Activated CD8-positive, alpha-beta memory T cell treated with anti-CD3 and anti-CD28 coated beads, Interleukin-2, amount 50 U/mL, for 24 hours (primary cell): ENCODE measurements at regions not wholly inside any gene's neighbourhood (a gene's known extent, or its start where the extent isn't known, plus 50 kb on each side); places are given as distances from the start of the nearest gene placed in this dataset.
"Not testable (repeated sequence)": the region's sequence is repeated elsewhere in the genome, so short reads cannot be mapped to it uniquely, and the experiment has no call there.

Experiments used
- DNase-seq: peaks from one replicate; pipeline ENCODE4 v3.0.0-alpha.2; 2020; ENCODE audit errors: extremely low read depth

DNA sequence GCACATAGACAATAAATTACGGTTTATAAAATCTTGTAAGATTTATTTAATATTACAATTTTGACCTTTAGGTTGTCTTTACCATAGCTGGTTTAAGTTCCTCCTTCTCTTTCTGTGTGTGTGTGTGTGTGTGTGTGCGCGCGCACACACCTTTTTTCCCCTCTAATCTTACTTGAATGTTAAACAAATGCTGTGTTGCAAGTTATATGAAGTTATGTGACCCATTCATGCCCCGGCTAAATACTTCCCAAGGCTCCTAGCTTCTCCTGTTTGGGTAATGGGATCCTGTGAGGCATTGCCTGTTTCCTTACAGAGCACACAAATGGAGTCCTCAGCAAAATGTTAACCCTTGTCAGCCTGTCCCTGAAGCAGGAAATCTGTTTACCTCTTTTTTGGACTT, 125.6 kb upstream of the ZNF608 start:
- no peak for DNase-seq

DNA sequence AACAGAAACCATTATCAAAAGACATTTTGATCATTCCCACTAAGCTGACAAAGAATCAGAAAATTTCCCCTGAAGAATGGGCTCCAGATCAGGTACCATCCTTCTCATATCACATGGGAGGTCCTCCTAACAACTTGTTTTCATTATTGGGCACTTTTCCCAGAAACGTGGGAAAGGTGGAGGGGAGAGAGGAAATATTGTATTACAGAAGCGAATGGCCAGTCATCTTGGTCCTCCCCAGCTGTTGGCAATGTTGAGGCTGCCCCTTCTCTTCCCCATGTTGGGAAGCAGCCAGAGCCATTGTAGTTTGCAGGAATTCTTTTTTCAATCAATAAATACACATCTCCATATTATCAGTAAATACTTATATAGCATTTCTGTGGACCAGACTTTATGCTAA, 126.2 kb upstream of the ZNF608 start:
- no peak for DNase-seq

DNA sequence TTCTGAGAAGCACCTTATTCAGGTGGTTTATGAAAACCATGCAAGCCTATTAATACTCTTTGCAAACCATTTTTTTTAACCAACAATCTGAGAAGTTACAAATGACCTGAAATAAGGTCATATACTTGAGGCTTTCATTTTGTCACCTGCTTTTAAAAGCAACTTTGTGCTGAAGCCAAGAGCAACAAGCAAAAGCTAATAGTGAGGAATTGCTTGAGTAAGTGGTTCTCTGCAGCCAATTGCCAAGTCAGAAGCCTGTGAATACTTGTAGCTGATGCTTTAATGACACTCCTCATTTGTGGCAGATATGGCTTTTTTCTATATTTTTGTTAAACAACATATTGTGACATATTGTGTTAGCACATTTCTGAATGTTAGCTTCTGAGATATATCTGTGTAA, 126.7 kb upstream of the ZNF608 start:
- no peak for DNase-seq

DNA sequence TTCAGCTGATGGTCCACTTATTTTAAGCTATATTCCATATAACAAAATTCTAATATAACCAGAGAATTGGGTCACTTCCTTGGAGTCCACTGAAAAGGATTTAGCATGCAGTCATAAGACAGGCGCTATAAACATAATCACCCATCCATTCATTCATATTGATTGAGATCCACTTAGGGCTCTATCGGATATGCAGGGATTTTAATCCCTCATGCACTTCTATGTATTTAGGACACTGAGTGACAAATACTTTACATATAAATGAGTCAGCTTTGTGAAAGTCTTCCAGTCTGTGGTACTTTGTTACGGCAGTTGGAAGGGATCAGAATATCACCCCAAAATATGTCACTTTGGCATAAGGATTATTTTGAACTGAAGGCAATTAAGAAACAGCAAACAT, 127.3 kb upstream of the ZNF608 start:
- DNase-seq = no peak

DNA sequence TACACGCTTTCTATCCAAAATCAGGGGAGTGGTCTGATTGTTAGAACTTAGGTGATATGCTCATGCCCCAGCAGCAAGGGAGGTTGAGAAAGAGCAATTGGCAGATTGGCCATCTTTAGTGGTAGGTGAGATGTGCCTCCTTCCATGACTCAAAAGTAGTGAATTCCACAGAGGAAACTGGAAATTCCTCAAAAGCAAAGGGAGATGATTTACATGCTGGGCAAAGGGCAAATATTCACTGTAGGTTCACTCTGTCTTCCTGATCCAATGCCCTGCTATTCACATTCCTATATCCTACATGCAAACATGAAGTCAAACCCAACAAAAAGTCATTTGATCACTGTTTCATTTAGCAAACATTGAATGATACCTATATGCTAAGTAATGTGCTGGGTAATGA, 130.1 kb upstream of the ZNF608 start:
- DNase-seq = no peak

DNA sequence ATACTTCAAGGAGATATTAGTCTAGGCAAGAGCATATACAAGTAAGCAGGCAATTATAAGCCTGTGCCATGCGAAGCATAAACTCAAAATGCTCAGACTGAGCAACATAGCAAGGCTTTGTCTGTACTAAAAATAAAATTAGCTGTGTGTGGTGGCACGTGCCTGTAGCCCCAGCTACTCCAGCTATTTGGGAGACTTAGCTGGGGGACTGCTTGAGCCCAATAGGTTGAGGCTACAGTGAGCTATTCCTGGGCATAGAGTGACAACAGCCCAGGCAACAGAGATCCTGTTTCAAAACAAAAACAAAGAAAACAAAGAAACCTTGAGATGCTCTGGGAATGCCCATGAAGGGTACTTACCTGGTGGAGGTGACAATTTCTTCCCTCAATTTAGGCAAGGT, 130.5 kb upstream of the ZNF608 start:
- no peak for DNase-seq

DNA sequence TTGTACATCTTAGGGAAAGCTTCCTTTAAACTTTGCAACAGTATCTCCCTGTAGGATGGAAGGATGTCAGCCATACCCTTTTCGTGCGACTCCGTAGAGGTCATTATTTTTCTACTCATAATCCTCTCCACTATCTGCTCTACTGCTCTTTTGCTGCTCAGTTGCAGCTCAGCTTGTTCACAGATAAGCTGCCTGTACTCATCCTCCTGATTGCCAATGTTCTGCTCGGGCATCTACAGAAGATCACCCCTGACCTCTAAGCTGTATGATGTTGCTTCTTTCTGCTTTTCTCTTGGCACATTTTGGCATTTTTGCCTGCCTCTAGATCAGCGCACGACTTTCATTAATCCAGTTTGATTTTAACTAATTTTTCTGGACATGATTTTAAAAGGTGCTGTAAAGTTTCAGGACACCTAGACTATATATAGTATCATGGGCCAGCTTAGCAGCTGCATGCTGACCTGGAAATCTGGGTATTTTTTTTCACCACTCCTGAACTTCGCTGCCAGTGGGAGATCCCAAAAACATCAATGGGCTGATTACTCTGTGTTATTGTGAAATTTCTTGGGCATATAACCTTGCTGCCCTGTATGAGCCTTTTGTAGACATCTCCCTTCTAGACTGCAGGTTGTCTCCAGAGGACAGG, 131.2 kb upstream of the ZNF608 start:
- no peak for DNase-seq

DNA sequence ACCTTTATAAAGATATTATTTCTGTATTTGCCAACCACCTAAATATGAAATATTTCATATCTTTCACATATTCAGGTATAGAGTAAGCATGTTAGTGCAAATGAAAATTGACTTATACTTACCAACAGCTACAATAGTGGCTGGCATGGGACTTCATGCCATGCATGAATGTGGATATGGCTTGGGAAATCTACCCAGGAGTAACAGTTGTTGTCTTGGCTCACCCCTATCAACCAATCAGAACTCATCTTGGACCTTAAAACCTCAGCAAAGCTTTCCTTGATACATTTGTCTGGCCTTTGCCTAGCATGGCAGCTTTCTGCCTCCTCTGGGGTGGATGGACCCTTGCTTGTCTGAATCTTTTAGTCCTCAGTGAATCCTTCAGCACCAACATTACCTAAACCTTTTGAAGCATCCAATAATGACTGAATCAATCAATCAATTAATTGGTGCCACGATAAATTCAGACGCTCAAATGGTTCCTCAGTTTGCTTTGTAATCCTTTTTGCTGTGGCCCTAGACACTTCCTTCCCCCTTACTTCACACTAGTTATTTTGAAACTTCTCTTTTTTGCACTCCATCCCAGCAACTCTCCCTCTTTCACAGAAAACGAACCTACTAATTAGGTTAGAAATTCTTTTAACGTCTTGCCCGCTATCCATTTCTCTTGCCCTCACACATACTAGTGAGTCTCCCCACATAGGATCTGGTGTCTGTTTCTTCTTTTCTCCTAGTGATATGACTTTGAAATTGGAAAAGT, 132.3 kb upstream of the ZNF608 start:
- no peak for DNase-seq

DNA sequence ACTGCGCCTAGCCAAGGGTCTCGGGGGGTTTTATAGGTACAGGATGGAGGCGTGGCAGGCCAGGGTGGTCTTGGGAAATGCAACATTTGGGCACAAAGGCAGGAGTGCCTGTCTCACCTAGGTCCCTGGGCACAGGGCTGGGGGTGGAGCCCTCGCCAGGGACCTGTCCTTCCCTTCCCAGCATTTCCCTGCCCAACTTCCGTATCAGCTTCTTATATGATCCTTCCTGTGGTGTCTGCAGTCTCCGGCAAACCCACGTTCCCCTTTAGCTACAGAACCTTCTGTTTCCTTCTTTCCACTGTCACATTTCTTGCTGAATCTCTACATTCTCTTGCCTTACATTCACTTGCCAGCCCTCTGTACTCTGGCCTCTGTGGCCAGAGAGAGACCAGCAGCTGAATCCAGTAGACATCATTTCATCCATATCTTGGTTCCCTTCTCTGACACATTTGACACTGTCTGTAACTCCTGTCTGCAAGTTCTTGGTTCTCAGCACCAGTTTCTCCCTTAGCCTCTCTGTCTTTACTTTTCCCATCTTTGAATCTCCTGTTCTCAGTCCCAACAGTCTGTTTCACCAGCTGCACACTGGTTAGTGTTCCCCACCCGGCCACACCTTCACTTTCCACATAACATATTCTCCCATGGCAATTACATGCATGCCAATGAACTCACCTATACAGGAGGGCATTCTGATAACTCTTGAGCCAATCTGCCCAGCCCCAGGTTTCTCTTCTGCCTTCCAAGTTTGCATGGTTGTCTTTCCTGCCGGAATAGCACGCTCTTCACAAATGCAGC, 134.7 kb upstream of the ZNF608 start:
- DNase-seq = no peak

DNA sequence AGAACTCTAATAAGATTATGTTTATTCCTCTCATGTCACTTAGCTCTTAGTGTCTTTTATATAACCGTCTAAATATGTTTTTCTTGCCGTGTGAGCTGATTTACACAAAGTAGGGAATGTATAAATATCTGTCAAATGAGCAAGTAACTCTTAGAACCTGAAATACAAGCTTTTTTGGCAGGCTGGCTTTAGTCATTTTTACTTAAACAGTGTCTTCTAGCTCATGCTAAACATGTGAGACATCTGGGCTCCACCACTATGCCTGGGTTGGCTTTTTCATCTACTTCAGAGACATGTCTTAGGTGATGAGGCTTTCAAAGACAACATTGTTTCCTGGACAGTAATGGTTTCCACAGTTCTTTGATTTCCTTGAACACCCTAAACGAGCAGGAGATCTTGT, 137.2 kb upstream of the ZNF608 start:
- no peak for DNase-seq

DNA sequence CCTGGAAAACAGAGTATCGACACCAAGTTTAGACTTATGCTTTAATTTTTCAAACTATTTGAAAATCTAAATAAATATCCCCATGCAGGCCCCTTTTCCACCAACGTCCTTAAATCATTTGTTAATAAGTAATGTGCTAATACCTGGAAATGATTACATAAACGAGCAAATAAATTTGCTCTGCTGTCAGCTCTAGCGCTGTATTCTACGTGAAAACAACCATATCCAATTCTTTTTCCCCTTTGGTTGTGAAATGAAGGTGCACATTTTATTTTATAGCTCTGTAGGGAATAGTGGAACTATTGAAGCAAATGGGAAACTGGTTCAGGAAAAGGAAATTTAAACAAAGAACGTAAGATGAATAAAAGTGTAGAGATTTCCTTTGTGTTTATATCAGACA, 137.7 kb upstream of the ZNF608 start:
- no peak for DNase-seq

DNA sequence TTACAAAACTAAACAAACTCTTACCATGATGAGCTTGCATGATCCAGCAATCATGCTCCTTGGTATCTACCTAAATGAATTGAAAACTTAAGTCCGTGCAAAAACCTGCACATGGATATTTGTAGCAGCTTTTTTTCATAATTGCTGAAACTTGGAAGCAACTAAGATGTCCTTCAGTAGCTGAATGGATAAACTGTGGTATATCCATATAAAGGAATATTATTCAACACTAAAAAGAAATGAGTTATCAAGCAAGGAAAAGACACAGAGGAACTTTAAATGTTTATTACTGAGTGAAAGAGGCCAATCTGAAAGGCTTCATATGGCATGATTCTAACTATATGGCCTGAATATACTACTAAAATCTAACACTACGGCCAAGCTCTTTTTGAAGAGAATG, 139.1 kb upstream of the ZNF608 start:
- no peak for DNase-seq

DNA sequence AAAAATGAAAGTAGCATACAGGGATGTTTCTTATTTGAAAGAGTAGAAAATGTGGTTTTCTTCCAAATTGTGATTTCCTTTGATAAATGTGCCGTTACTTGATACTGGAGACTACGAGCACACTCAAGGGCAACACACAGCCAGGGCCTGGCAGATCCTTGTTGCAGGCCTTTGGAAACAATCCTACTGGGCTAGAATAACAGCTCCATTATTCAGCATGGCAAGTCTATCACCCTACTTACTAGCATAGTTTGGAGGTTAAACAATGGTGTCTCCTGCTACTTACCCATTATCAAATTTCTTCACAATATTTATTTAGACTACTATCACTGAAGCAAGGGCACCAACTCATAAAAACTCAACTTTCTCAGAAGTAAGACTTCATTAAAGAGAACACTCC, 140.8 kb upstream of the ZNF608 start:
- no peak for DNase-seq

DNA sequence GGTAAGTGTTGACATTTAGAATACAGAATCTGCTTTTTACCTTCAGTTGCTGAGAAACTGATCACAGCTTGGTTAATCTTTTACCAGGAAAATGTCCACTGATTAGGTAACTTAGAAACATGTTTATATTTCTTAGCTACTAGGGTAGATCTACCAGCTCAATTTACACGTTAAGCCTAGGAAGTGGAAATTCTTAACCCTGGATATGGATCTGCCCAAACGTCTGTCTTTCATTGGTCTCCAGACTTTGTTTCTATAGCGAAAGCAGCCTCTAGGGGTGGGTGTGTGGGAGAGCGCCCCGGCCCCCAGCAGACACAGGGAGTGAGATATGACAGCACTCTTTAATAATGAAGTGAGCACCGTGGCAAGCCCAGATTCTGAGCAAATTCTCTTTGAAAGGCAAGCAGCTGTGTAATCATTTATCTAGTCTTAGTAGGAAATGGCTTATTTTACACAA, 141.6 kb upstream of the ZNF608 start:
- DNase-seq = no peak

DNA sequence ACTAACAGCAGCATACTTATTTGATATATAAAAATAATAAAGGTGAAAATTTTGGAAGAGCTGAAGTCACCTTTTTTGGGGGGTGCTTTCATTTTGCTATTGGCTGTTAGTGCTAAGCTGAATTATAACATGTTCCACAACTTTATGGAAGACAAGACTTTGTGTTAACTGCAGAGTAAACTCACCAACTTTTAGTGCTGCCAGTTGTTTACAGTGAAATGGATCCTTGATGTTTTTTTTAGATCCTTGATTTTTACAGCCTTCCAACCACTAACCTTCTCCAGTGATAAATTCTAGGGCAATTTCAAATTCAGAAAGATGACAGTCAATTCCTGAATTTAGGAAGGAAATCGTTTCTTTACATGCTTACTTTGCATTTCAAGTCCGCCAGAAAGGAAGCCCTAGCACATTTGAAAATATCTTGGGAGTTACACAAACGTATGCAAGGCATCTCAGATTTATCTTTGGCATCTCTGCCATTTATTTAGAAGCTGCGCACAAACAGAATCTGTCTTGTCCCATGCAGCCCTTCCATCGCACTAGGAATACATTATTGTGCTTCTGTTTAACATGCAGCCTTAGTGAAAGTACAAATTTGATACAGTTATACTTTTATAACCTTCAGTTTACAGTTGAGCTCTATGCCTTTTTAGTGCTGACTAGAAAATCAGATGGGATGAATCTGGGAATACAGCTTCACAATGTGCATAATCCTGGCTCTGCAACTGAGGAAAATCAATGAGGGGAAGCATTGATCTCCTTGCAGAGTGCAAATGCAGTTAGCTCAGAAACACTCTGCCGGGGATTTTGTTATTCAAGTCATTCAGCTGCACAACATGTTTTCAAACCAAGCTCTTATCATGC, 142.4 kb upstream of the ZNF608 start:
- DNase-seq = no peak

DNA sequence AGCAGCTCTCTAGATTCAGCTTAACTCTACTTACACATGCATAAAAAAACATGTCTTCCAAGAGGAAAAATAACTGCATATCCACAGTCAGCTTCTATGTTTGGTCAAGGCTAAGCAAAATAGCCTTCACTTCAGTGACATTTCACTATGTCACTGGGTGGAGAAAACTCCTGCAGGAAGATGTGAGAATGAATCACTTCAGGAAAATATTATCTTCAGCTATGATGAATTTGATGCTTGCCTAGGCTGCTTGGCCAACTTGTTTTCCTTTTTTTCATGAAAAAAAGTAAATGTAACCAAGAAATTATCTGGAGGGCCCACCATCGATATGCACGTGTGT, 143.0 kb upstream of the ZNF608 start:
- DNase-seq = no peak

DNA sequence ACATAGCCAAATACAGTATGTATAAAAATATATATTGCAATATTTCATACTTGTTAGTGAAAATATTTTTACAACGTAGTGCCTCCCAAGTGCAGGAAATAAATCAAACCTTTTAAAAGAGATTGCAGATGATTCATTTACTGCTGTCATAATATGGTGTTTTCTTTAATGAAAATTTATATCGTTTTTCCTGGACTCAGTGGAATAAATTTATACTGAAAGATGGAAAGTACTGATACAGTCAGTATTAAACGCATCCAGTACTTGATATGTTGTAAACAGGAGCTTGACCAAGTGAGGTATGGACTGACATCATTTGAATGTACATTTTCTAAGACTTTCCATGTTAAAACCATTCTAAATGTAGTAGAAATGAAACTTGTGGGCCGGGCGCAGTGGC, 143.4 kb upstream of the ZNF608 start:
- no peak for DNase-seq

DNA sequence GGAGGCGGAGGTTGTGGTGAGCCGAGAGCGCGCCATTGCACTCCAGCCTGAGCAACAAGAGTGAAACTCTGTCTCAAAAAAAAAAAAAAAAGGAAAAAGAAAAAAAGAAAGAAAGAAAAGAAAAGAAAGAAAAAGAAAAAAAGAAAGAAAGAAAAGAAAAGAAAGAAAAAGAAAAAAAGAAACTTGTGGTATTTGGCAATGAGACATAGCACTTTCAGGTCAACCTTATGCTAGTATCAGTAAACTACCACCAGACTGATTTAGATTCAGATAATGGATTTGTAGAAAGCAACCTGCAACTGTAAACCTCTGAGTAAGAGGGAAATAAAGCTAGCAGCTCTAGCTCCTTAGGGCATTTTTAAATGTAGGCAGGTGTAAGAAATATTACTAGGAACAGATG, 144.0 kb upstream of the ZNF608 start:
- DNase-seq = not testable (repeated sequence)

DNA sequence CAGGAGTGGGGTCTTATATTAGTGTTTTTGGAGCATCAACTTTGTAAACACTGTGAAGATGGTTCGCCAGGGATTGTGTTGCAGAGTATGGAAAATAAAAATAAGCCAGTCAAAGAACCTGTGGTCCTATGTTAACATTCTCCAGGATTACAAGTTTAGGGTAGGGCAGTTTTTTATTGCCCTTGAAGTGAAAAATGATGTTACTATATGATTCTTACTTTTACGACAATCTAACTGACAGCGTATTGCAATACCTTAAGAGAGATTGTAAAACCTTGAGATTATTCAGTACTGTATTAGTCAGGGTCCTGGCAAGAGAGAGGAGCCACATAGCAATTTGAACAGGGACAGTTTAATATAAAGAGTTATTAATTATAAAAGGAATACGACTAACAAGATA, 144.7 kb upstream of the ZNF608 start:
- no peak for DNase-seq

DNA sequence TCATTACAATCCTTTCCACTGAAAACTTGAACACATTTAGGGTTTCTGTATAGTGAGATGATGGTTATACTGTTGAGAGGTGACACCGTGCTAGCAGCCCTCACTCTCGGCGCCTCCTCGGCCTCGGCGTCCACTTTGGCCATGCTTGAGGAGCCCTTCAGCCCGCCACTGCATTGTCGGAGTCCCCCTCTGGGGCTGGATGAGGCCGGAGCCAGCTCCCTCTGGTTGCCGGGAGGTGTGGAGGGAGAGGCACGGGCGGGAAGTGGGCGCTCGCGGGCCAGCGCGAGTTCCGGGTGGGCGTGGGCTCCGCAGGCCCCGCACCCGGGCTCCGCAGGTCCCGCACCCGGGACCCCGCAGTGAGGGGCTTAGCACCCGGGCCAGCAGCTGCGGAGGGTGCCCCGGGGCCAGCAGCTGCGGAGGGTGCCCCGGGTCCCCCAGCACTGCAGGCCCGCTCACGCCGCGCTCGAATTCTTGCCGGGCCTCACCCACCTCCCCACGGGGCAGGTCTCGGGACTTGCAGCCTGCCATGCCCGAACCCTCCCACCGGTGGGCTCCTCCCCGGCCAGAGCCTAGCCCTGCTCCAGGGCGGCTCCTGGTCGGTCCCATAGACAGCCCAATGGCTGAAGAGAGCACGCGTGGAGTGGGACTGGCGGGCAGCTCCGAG, 145.9 kb upstream of the ZNF608 start:
- no peak for DNase-seq

DNA sequence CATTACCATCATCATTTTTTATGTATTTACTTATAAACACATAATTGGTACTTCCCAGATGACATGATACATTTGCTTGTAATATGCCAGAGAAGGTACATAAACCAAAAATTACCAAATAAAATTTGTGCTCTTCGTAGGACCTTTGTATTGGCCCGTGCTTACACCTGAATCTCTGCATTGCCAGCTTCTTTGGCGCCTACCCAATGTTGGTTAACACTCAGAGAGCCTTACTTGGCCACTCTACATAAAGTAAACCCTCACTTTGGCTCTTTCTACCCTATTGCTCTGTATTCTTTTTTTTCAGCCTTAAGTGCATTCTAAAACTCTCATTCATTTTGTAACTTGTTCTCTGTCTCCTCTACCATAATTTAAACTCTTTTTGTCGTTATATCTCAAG, 148.1 kb upstream of the ZNF608 start:
- no peak for DNase-seq

DNA sequence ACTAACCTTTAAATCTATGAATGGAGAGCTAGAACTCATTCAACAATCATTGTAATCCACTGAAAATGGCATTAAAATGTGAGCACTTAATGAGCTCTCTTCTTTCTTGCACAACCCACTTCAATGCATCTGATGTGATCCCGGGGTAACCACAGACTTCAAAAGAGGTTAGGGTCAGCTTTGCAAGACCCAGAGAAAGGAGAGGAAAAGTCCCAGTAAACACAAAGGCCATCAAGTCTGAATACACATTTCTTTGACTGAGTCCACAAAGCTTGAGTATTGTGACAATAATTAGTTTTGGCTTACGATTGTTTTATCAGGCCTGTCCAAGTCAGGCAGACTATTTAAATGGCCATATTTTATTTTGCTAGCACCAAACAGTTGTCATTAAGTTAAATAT, 148.8 kb upstream of the ZNF608 start:
- DNase-seq = no peak
